ENCODE measurements at regions not wholly inside any gene's neighbourhood (a gene's known extent, or its start where the extent isn't known, plus 50 kb on each side); places are given as distances from the start of the nearest gene placed in this dataset.

DNA sequence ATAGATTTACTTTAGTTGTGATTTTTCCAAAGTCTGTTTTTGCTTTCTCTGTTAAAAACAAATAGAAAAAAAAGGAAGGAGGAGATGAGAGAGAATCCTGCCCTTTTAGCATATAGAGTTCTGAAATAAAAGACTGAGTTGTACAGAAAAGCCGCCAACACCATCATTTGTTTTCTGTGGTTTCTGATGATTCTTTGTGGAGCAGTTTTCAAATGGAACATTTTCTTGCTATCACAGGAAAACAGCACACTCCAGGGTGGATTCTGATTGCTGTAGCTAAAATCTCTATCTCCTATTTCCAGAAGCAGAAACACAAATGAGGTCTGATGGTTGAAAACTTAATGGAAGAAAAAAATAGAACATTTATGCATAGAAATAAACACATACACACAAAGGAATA is 144.6 kb upstream of the L3MBTL4 start:
- H4K20me1 ChIP-seq (ENCODE audit: insufficient read depth, low read length): no peaks in the 10 kb centered on the region; the same call in 1 of the 2 replicates
- H3K9me2 ChIP-seq (ENCODE audit: low read depth, low read length): no peaks in the 10 kb centered on the region
- no peak overlapping the region for H3K4me2 ChIP-seq (ENCODE audit: low read length)
- H3K79me2 ChIP-seq (ENCODE audit: insufficient read depth, low read length): no peaks in the 10 kb centered on the region
- H3K4me1 ChIP-seq (ENCODE audit: insufficient read depth, low read length, severe bottlenecking): no peaks in the 10 kb centered on the region
- H3K4me3 ChIP-seq (ENCODE audit: low read depth, low read length, poor library complexity, severe bottlenecking): no peak overlapping the region
- H3K27me3 ChIP-seq (ENCODE audit: insufficient read depth, low read length): peaks cover 6% of the 10 kb centered on the region; the same call in 1 of the 2 replicates
- no peak overlapping the region for H3K9ac ChIP-seq (ENCODE audit: low read length)
- TF ChIP-seq, protein P1, sequence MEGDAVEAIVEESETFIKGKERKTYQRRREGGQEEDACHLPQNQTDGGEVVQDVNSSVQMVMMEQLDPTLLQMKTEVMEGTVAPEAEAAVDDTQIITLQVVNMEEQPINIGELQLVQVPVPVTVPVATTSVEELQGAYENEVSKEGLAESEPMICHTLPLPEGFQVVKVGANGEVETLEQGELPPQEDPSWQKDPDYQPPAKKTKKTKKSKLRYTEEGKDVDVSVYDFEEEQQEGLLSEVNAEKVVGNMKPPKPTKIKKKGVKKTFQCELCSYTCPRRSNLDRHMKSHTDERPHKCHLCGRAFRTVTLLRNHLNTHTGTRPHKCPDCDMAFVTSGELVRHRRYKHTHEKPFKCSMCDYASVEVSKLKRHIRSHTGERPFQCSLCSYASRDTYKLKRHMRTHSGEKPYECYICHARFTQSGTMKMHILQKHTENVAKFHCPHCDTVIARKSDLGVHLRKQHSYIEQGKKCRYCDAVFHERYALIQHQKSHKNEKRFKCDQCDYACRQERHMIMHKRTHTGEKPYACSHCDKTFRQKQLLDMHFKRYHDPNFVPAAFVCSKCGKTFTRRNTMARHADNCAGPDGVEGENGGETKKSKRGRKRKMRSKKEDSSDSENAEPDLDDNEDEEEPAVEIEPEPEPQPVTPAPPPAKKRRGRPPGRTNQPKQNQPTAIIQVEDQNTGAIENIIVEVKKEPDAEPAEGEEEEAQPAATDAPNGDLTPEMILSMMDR (IDR thresholded peaks at IDR 0.05; ENCODE audit: low read length): no peak
- no peak for TF ChIP-seq EZH2 (IDR thresholded peaks at IDR 0.05; ENCODE audit: borderline replicate concordance, low read length)
- no peaks in the 10 kb centered on the region for H3F3A ChIP-seq (ENCODE audit: insufficient read depth, low read length)
- no peaks in the 10 kb centered on the region for H3K9me3 ChIP-seq (ENCODE audit: low read length)
- no peak overlapping the region for H3K27ac ChIP-seq (ENCODE audit: low read depth, low read length, poor library complexity, severe bottlenecking)
- H2AFZ ChIP-seq (ENCODE audit: low read length): no peak overlapping the region
- no peaks in the 10 kb centered on the region for H3K36me3 ChIP-seq (ENCODE audit: insufficient read depth, low read length)

DNA sequence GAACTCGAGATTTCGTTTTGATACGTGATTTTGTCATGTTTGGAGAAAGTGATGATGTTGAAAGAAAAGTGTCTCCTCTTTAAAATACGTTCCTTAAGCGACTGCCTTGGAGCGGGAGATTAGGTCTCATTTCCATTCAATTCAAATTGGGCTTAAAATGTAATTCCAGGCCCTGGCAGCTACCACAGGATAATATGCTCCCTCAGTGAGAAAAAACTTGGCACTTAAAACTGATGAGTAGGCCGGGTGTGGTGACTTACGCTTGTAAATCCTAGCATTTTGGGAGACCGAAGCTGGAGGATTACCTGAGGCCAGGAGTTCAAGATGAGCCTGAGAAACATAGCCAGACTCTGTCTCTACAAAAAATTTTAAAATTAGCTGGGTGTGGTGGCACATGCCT is 146.3 kb upstream of the L3MBTL4 start:
- Histone ChIP-seq H3K27ac (ENCODE audit: low read depth, low read length, poor library complexity, severe bottlenecking) (no peak overlapping the region), H3K9ac (ENCODE audit: low read length) (no peak overlapping the region), H3K4me1 (ENCODE audit: insufficient read depth, low read length, severe bottlenecking) (no peaks in the 10 kb centered on the region), H3K27me3 (ENCODE audit: insufficient read depth, low read length) (peaks cover 6% of the 10 kb centered on the region; the same call in 1 of the 2 replicates), H3K79me2 (ENCODE audit: insufficient read depth, low read length) (no peaks in the 10 kb centered on the region), H3F3A (ENCODE audit: insufficient read depth, low read length) (no peaks in the 10 kb centered on the region), H4K20me1 (ENCODE audit: insufficient read depth, low read length) (no peaks in the 10 kb centered on the region; the same call in 1 of the 2 replicates), H3K4me2 (ENCODE audit: low read length) (no peak overlapping the region), H3K9me3 (ENCODE audit: low read length) (no peaks in the 10 kb centered on the region), H2AFZ (ENCODE audit: low read length) (no peak overlapping the region), H3K4me3 (ENCODE audit: low read depth, low read length, poor library complexity, severe bottlenecking) (no peak overlapping the region), H3K9me2 (ENCODE audit: low read depth, low read length) (no peaks in the 10 kb centered on the region), H3K36me3 (ENCODE audit: insufficient read depth, low read length) (no peaks in the 10 kb centered on the region)
- no peak for TF ChIP-seq EZH2 (IDR thresholded peaks at IDR 0.05; ENCODE audit: borderline replicate concordance, low read length)
- TF ChIP-seq, protein P1 (IDR thresholded peaks at IDR 0.05; ENCODE audit: low read length): no peak

DNA sequence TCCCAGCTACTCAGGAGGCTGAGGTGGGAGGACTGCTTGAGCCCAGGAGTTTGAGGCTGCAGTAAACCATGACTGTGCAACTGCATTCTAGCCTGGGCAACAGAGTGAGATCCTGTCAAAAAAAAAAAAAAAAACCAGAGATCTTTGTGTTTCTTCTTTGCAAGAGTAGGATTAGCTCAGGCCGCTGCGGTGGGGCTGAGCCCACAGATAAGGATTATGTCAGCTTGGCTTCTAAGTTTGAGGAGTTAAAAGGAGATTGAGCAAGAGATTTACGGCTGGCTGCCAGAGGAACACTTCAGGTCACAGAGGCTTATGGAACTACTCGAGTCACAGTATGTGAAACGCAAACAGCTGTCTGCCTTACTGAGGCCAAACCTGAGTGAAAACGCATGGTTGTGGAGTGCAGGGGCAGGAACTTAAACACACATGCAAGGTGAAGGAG is 146.7 kb upstream of the L3MBTL4 start:
- no peaks in the 10 kb centered on the region for H3K9me3 ChIP-seq (ENCODE audit: low read length)
- no peak overlapping the region for H2AFZ ChIP-seq (ENCODE audit: low read length)
- H3K9me2 ChIP-seq (ENCODE audit: low read depth, low read length): no peaks in the 10 kb centered on the region
- H3K4me1 ChIP-seq (ENCODE audit: insufficient read depth, low read length, severe bottlenecking): no peaks in the 10 kb centered on the region
- no peaks in the 10 kb centered on the region for H3K36me3 ChIP-seq (ENCODE audit: insufficient read depth, low read length)
- no peaks in the 10 kb centered on the region; the same call in 1 of the 2 replicates for H4K20me1 ChIP-seq (ENCODE audit: insufficient read depth, low read length)
- no peak overlapping the region for H3K27ac ChIP-seq (ENCODE audit: low read depth, low read length, poor library complexity, severe bottlenecking)
- no peaks in the 10 kb centered on the region for H3F3A ChIP-seq (ENCODE audit: insufficient read depth, low read length)
- H3K27me3 ChIP-seq (ENCODE audit: insufficient read depth, low read length): peaks cover 6% of the 10 kb centered on the region; the same call in 1 of the 2 replicates
- TF ChIP-seq, protein P1 (IDR thresholded peaks at IDR 0.05; ENCODE audit: low read length): no peak
- no peak for TF ChIP-seq EZH2 (IDR thresholded peaks at IDR 0.05; ENCODE audit: borderline replicate concordance, low read length)
- H3K4me3 ChIP-seq (ENCODE audit: low read depth, low read length, poor library complexity, severe bottlenecking): no peak overlapping the region
- H3K9ac ChIP-seq (ENCODE audit: low read length): no peak overlapping the region
- no peak overlapping the region for H3K4me2 ChIP-seq (ENCODE audit: low read length)
- no peaks in the 10 kb centered on the region for H3K79me2 ChIP-seq (ENCODE audit: insufficient read depth, low read length)

Data from OCI-LY1 (cell line).